ENCODE measurements at regions not wholly inside any gene's neighbourhood (a gene's known extent, or its start where the extent isn't known, plus 50 kb on each side); places are given as distances from the start of the nearest gene placed in this dataset.

DNA sequence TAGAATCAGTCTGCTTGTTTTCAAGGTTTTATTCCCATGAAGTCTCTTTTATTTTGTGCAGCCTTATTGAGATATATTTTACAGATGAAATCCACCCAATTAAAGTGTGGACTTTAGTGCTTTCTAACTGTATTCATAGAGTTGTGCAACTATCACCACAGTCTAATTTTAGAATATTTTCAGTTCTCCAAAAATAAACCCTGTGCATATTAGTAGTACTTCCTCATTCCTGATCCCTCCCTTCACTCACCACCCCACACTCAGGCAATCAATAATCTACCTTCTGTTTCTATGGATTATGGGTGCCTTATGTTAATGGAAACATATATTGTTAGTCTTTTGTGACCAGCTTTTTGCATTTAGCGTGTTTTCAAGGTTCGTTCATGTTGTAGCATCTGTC, 185.7 kb upstream of the TMEM72 start:
- Mint-ChIP-seq H3K9me3 (peaks cover under 1 to 2% of the 10 kb centered on the region in 2 donors), H3K27me3 (ENCODE audit: low read depth in 2 of 2) (no peaks in the 10 kb centered on the region), H3K36me3 (peaks cover 4% of the 10 kb centered on the region), H3K4me1 (peaks cover 0 to 15% of the 10 kb centered on the region in 2 donors), H3K27ac (no peak overlapping the region), H3K4me3 (no peak overlapping the region)
- Histone ChIP-seq H3K4me3 (ENCODE audit: low read length) (no peak overlapping the region), H3K9me3 (ENCODE audit: control insufficient read depth, insufficient read depth, low read length) (no peaks in the 10 kb centered on the region), H3K4me1 (ENCODE audit: control insufficient read depth, insufficient read depth, low read length) (no peaks in the 10 kb centered on the region), H3K36me3 (ENCODE audit: control insufficient read depth, insufficient read depth, low read length) (no peaks in the 10 kb centered on the region), H3K27ac (ENCODE audit: low read length) (no peak overlapping the region), H3K27me3 (ENCODE audit: control insufficient read depth, insufficient read depth, low read length) (no peaks in the 10 kb centered on the region)
- TF ChIP-seq, protein P1, sequence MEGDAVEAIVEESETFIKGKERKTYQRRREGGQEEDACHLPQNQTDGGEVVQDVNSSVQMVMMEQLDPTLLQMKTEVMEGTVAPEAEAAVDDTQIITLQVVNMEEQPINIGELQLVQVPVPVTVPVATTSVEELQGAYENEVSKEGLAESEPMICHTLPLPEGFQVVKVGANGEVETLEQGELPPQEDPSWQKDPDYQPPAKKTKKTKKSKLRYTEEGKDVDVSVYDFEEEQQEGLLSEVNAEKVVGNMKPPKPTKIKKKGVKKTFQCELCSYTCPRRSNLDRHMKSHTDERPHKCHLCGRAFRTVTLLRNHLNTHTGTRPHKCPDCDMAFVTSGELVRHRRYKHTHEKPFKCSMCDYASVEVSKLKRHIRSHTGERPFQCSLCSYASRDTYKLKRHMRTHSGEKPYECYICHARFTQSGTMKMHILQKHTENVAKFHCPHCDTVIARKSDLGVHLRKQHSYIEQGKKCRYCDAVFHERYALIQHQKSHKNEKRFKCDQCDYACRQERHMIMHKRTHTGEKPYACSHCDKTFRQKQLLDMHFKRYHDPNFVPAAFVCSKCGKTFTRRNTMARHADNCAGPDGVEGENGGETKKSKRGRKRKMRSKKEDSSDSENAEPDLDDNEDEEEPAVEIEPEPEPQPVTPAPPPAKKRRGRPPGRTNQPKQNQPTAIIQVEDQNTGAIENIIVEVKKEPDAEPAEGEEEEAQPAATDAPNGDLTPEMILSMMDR (IDR thresholded peaks at IDR 0.05): no peak
- WGBS (ENCODE audit: insufficient coverage): 60% methylated on average over 1 of the region's 2 CpGs
- ATAC-seq: no peak
- intact Hi-C loops (cut with micrococcal nuclease): no loop called here
- DNase-seq: no peak

DNA sequence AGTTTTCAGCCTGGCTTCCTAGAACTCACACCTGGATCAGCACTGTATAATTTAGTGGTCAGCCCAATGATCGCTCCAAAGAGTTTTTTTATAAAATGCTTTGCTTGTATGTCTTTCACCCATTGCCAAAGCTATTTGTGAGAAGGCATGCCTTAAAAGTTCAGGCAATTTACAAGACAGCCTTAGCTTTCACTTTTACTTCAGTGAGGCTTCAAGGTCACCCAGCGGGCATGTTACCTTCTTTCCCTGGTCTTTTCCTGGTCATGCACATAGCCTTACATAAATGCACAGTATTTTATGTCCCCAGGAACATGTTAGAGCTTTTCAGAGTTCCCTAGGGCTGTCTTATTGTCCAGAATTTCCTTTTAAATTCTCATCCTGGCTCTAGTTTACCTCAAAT, 179.9 kb upstream of the TMEM72 start:
- H3K4me3 Mint-ChIP-seq: no peak overlapping the region
- no peak for DNase-seq
- peaks cover 8% of the 10 kb centered on the region for H3K36me3 Mint-ChIP-seq
- TF ChIP-seq, protein P1 (IDR thresholded peaks at IDR 0.05): no peak
- peaks cover 2 to 4% of the 10 kb centered on the region in 2 donors for H3K9me3 Mint-ChIP-seq
- H3K4me1 Mint-ChIP-seq: no peaks in the 10 kb centered on the region
- Histone ChIP-seq H3K27me3 (ENCODE audit: control insufficient read depth, insufficient read depth, low read length) (no peaks in the 10 kb centered on the region), H3K4me1 (ENCODE audit: control insufficient read depth, insufficient read depth, low read length) (no peaks in the 10 kb centered on the region), H3K4me3 (ENCODE audit: low read length) (no peak overlapping the region), H3K9me3 (ENCODE audit: control insufficient read depth, insufficient read depth, low read length) (peaks cover 4% of the 10 kb centered on the region), H3K36me3 (ENCODE audit: control insufficient read depth, insufficient read depth, low read length) (no peaks in the 10 kb centered on the region), H3K27ac (ENCODE audit: low read length) (no peak overlapping the region)
- no peaks in the 10 kb centered on the region for H3K27me3 Mint-ChIP-seq (ENCODE audit: low read depth in 2 of 2)
- intact Hi-C loops (cut with micrococcal nuclease): no loop called here
- WGBS (ENCODE audit: insufficient coverage): 80% methylated on average over 2 of the region's 2 CpGs
- ATAC-seq: no peak
- H3K27ac Mint-ChIP-seq: no peak overlapping the region

DNA sequence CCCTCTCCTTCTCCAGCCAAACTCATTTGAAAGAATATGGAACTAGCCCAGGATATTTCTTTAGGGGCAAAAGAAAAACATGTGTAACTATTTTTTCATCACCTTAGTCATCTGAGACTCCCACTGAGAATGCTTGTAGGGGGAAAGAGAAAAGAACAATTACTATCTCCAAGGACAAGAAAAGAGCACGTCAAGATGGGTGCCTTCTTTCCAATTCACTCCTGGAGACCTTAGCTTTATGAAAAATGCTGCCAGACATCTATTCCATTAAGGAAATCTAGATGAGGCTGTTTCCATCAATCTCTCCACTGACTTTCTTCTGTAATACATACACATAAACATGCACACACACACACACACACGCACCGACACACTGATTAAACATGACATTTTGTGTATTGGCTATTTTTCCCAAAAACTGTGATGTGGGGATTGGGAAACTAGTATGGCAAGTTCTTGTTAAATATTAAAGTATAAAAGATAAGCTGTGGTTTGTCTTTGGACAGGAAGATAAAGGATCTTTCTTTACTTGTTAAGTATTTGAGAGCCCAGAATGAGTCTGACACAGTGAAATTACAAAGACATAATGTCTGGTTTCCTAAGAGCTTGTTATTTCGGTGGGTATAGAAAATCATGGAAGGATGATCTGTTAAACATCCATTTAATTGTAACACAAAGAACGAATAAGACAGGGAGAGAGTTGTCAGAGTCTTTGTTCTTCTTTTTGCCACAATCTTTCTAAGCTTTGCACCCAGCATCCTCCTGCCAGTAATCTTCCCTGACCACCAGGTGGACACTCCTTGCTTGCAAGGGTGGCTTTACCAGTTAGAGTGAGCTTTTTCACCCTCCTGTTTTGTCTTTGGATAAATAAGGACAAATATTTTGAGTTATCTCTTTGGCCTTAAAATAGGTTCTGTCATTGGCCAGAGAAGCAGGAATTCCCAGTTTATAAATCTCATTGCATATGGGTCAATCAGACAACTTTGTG, 177.3 kb upstream of the TMEM72 start:
- WGBS (ENCODE audit: insufficient coverage): 95% methylated on average over 3 of the region's 5 CpGs
- H3K4me3 Mint-ChIP-seq: no peak overlapping the region
- no peak overlapping the region for H3K4me3 ChIP-seq (ENCODE audit: low read length)
- TF ChIP-seq, protein P1 (IDR thresholded peaks at IDR 0.05): no peak
- H3K36me3 ChIP-seq (ENCODE audit: control insufficient read depth, insufficient read depth, low read length): no peaks in the 10 kb centered on the region
- no peak overlapping the region for H3K27ac Mint-ChIP-seq
- H3K27me3 Mint-ChIP-seq (ENCODE audit: low read depth in 2 of 2): peaks cover 0 to 14% of the 10 kb centered on the region in 2 donors
- no peak for ATAC-seq
- intact Hi-C loops (cut with micrococcal nuclease): no loop called here
- peaks cover 8% of the 10 kb centered on the region for H3K36me3 Mint-ChIP-seq
- peaks cover 4% of the 10 kb centered on the region for H3K9me3 ChIP-seq (ENCODE audit: control insufficient read depth, insufficient read depth, low read length)
- H3K4me1 Mint-ChIP-seq: no peaks in the 10 kb centered on the region
- H3K9me3 Mint-ChIP-seq: peaks cover 2 to 7% of the 10 kb centered on the region in 2 donors
- no peak for DNase-seq
- H3K27ac ChIP-seq (ENCODE audit: low read length): no peak overlapping the region
- no peaks in the 10 kb centered on the region for H3K4me1 ChIP-seq (ENCODE audit: control insufficient read depth, insufficient read depth, low read length)
- H3K27me3 ChIP-seq (ENCODE audit: control insufficient read depth, insufficient read depth, low read length): no peaks in the 10 kb centered on the region

Measured in natural killer cell (primary cell).